Adrenal gland (tissue), 9 donors: ENCODE measurements at regions not wholly inside any gene's neighbourhood (a gene's known extent, or its start where the extent isn't known, plus 50 kb on each side); places are given as distances from the start of the nearest gene placed in this dataset.

ENCODE experiments used
- DNase-seq, 7 donors: peaks; one replicate each; pipeline ENCODE4 v3.0.0-alpha.2; 2019 to 2020
- H3K27ac ChIP-seq, 5 donors: fragments of 200-600 bp; sonication (generic) in 4 of 5; 1 replicate in 3 of 5; 2 replicates in 2 of 5; pipeline versions ENCODE4 v1.5.1 to v1.8.0; 2016 to 2020; ENCODE audit warnings: mild to moderate bottlenecking in 1 of 5
- H3K27me3 ChIP-seq: fragments of 200-600 bp; 2 replicates; pipeline ENCODE4 v1.8.0; 2021
- H3K36me3 ChIP-seq, 2 donors: fragments of 200-600 bp; replicated peaks in 1 of 2; 1 replicate in 1 of 2; 2 replicates in 1 of 2; pipeline versions ENCODE4 v1.5.1 to v1.8.0; 2018 to 2022
- H3K4me1 ChIP-seq, 2 donors: fragments of 200-600 bp; replicated peaks in 1 of 2; 1 replicate in 1 of 2; 2 replicates in 1 of 2; pipeline versions ENCODE4 v1.5.1 to v1.8.0; 2018 to 2021
- H3K4me3 ChIP-seq, 4 donors: fragments of 200-600 bp; sonication (generic) in 3 of 4; one replicate each; pipeline ENCODE4 v1.5.1; 2016 to 2018
- H3K9me3 ChIP-seq, 3 donors: fragments of 200-600 bp; sonication (generic) in 1 of 3; replicated peaks in 1 of 3; 1 replicate in 2 of 3; 2 replicates in 1 of 3; pipeline versions ENCODE4 v1.5.1 to v1.8.0; 2016 to 2021
- POLR2A ChIP-seq, 2 donors: fragments of 450-650 bp; IDR thresholded peaks; one replicate each; pipeline ENCODE4 v1.6.1; 2017; ENCODE audit warnings: antibody characterized with exemption in 2 of 2, mild to moderate bottlenecking in 2 of 2, moderate library complexity in 1 of 2
- WGBS, 4 donors: extraction: QIAGEN DNeasy Blood & Tissue Kit in 2 of 4; methylation state at CpG; one replicate each; pipeline versions ENCODE4 v1.1.5 to v1.1.7; 2013 to 2017; 5-methylcytosine and 5-hydroxymethylcytosine counted together
- intact Hi-C, 2 donors: fragments of 100-400 bp; cut with DNase I; formaldehyde crosslinking; loops; one replicate each; pipeline versions ENCODE4 v1.14.1 to v1.15.0; 2022 to 2023
- TF ChIP-seq, protein P1 (sequence below), 6 experiments: fragments of 450-650 bp in 4 of 6; fragments of 200-600 bp in 2 of 6; sonication (generic) in 1 of 6; IDR thresholded peaks; 1 replicate in 5 of 6; 2 replicates in 1 of 6; pipeline versions ENCODE4 v1.5.1 to v1.8.0; 2016 to 2021; ENCODE audit warnings: antibody characterized with exemption in 6 of 6, mild to moderate bottlenecking in 2 of 6, moderate library complexity in 1 of 6
- donor health status: healthy with polysubstance abuse.
- donor health status: Bipolar disorder and iron deficiency.
- donor health status: DM: yes; HTN: yes; CAD: no.
- donor health status: DM: no; HTN: no; CAD: no.
- donor health status: DM: no; HTN: no; CAD: no.

DNA sequence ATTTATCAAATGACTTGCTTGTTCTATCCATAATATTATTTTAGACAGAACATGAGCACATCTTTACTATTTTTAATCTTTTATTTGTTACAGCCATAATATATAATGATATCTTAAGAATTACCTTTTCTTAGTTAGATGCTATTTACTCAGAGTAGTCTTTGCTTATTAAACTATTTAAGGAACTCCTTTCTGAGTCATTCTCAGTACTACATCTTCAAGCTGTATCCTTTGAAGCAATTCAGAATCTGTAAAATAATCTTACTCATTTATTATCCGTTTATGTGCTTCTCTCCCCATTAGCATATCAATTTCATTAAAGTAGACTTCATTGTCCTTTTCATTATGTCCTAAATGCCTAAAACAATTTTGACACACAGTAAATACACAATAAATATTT, 240.4 kb upstream of the FAR2 start:
- intact Hi-C loops: no loop called here
- no peak for TF ChIP-seq POLR2A (IDR thresholded peaks at IDR 0.05)
- TF ChIP-seq, protein P1, sequence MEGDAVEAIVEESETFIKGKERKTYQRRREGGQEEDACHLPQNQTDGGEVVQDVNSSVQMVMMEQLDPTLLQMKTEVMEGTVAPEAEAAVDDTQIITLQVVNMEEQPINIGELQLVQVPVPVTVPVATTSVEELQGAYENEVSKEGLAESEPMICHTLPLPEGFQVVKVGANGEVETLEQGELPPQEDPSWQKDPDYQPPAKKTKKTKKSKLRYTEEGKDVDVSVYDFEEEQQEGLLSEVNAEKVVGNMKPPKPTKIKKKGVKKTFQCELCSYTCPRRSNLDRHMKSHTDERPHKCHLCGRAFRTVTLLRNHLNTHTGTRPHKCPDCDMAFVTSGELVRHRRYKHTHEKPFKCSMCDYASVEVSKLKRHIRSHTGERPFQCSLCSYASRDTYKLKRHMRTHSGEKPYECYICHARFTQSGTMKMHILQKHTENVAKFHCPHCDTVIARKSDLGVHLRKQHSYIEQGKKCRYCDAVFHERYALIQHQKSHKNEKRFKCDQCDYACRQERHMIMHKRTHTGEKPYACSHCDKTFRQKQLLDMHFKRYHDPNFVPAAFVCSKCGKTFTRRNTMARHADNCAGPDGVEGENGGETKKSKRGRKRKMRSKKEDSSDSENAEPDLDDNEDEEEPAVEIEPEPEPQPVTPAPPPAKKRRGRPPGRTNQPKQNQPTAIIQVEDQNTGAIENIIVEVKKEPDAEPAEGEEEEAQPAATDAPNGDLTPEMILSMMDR (IDR thresholded peaks at IDR 0.05): no peak

DNA sequence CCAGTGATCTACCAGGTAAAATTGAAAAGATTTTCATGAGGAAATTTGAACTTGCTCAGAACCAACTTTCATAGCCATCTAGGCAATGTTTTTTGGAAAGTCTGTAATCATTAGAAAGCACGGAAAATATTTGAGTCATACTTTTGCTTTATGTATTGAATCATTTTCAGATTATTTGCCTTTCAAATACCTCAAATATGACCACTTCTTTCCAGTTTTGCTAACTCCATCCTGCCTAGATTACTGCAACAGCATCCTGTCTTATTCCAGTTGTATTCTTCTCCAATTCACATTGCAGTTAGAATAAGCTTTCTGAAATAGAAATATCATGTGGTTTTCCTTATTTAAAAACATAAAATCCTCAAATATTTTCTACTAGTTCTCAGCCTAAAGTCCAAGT, 239.8 kb upstream of the FAR2 start:
- Histone ChIP-seq H3K9me3 (peaks cover 0 to 15% (median 7%) of the 10 kb centered on the region in 3 donors), H3K4me3 (no peak overlapping the region), H3K4me1 (no peaks in the 10 kb centered on the region), H3K27me3 (no peaks in the 10 kb centered on the region), H3K36me3 (no peaks in the 10 kb centered on the region), H3K27ac (no peak overlapping the region)
- TF ChIP-seq, protein P1 (IDR thresholded peaks at IDR 0.05): no peak
- TF ChIP-seq POLR2A (IDR thresholded peaks at IDR 0.05): no peak
- 60 to 80% (median 67%) methylated on average over 1 of the region's 1 CpG for WGBS, 4 donors
- DNase-seq: no peak
- intact Hi-C loops: no loop called here

More for the DNA sequence above, 240.4 kb upstream of the FAR2 start:
- no peak for DNase-seq
- H3K36me3 ChIP-seq: no peaks in the 10 kb centered on the region
- H3K4me1 ChIP-seq: no peaks in the 10 kb centered on the region
- no peak overlapping the region for H3K27ac ChIP-seq
- H3K27me3 ChIP-seq: no peaks in the 10 kb centered on the region
- H3K9me3 ChIP-seq: peaks cover 0 to 14% (median 5%) of the 10 kb centered on the region in 3 donors
- 57 to 72% (median 67%) methylated on average over 1 of the region's 1 CpG for WGBS, 4 donors
- no peak overlapping the region for H3K4me3 ChIP-seq

DNA sequence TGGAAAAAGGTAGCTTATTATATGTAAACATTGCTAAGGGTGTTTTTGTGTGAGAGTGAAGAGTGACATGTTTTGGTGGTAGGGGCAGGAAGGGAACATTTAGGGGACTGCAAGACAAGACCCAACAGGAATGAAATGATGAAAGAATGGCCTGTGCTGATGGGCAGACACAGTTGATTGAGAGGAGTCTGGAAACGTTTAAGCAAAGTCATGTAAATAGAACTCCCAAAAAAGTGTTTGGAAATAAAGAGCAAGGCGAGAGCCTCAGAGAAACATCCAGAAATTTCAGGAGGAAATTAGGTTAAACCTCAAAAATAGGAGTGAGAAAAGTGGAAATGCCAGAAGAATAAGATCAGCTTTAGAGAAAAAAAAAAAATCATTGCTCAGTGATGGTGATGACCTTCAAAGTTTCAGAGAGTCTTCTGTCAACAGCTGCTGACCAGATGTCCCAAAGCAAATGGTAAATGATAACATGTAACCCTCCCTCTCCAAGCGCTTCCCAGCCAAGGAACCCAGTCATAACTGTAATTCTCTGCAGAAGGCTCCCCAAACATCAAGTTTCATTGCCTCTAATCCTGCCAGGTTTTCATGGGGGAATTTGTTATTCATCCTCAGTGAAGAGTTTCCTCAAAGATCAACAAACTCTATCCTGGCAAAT, 223.2 kb upstream of the FAR2 start:
- Histone ChIP-seq H3K4me1 (no peaks in the 10 kb centered on the region), H3K36me3 (no peaks in the 10 kb centered on the region), H3K4me3 (no peak overlapping the region), H3K9me3 (no peaks in the 10 kb centered on the region), H3K27me3 (no peaks in the 10 kb centered on the region), H3K27ac (no peak overlapping the region)
- 52 to 58% (median 53%) methylated on average over 3 of the region's 3 CpGs for WGBS, 4 donors
- TF ChIP-seq POLR2A (IDR thresholded peaks at IDR 0.05): no peak
- TF ChIP-seq, protein P1 (IDR thresholded peaks at IDR 0.05): no peak
- DNase-seq: no peak
- intact Hi-C loops: no loop called here

DNA sequence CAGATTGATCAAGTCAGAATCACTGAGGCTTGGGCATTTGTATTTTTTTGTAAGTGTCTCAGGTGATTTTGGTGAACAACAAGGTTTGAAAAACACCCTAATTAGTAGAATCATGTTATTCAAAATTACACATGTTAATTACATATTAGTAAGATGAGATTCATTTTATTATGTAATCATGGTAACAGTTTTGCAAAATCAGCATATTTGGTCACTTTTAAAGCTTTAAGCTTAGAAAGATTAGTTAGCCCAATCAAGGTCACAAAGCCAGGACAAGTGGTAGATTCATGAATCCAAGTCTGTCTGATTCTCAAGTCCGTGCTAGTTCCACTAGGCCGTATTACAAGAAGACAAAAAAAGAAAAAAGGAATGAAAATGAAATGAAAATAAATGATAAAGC, 218.4 kb upstream of the FAR2 start:
- Histone ChIP-seq H3K27ac (no peak overlapping the region), H3K27me3 (no peaks in the 10 kb centered on the region), H3K36me3 (no peaks in the 10 kb centered on the region), H3K4me1 (no peaks in the 10 kb centered on the region), H3K4me3 (no peak overlapping the region), H3K9me3 (no peaks in the 10 kb centered on the region)
- 89 to 97% (median 90%) methylated on average over 2 of the region's 2 CpGs for WGBS, 4 donors
- TF ChIP-seq, protein P1 (IDR thresholded peaks at IDR 0.05): no peak
- no peak for TF ChIP-seq POLR2A (IDR thresholded peaks at IDR 0.05)
- intact Hi-C loops: no loop called here
- no peak for DNase-seq
